ENCODE measurements at regions not wholly inside any gene's neighbourhood (a gene's known extent, or its start where the extent isn't known, plus 50 kb on each side); places are given as distances from the start of the nearest gene placed in this dataset.
"Not testable (repeated sequence)": the region's sequence is repeated elsewhere in the genome, so short reads cannot be mapped to it uniquely, and the experiment has no call there.

- DNase-seq (ENCODE audit: low read depth in 2 of 2, low spot score in 1 of 2): no peak
Observed at GRCh38 chr12:131622422-131622955, 88.4 kb upstream of the SFSWAP start.

GRCh38 chr12:131623404-131624368 is 87.2 kb upstream of the SFSWAP start:
- not testable (repeated sequence) for DNase-seq (ENCODE audit: low read depth in 2 of 2, low spot score in 1 of 2)

GRCh38 chr12:131624369-131624739 is 86.5 kb upstream of the SFSWAP start:
- DNase-seq (ENCODE audit: low read depth in 2 of 2, low spot score in 1 of 2): not testable (repeated sequence)

- DNase-seq (ENCODE audit: low read depth in 2 of 2, low spot score in 1 of 2): not testable (repeated sequence)
Observed at GRCh38 chr12:131624756-131625501, 86.0 kb upstream of the SFSWAP start.

DNA sequence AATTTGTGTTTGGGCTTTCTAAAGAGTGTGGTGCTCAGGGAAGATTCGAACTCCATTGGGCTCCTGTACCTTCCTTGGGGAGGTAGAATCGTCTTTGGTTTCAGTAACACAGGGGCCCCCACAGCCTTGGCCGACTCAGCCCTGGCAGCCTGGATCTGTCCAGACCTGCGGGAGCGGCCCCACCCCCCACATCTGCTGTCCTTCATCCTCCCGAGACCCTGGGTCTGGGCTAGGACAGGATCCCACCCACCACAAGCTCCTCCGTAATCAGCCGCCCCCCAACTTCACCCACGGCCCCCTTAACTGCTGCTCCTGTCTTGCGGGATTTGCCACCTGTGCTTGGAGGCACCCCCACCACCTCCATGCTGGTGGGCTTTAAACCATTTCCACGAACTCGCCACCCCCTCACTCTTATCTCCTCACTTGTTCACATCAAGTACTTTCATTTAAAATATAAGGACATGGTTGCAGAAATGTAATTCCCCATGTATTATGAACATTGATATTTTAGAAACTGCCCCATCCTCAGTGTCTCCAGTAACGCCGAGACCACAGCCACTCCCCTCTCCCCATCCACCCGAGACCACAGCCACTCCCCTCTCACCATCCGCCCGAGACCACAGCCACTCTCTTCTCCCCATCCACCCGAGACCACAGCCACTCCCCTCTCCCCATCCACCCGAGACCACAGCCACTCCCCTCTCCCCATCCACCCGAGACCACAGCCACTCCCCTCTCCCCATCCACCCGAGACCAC is 84.7 kb upstream of the SFSWAP start:
- DNase-seq (ENCODE audit: low read depth in 2 of 2, low spot score in 1 of 2): not testable (repeated sequence)

DNA sequence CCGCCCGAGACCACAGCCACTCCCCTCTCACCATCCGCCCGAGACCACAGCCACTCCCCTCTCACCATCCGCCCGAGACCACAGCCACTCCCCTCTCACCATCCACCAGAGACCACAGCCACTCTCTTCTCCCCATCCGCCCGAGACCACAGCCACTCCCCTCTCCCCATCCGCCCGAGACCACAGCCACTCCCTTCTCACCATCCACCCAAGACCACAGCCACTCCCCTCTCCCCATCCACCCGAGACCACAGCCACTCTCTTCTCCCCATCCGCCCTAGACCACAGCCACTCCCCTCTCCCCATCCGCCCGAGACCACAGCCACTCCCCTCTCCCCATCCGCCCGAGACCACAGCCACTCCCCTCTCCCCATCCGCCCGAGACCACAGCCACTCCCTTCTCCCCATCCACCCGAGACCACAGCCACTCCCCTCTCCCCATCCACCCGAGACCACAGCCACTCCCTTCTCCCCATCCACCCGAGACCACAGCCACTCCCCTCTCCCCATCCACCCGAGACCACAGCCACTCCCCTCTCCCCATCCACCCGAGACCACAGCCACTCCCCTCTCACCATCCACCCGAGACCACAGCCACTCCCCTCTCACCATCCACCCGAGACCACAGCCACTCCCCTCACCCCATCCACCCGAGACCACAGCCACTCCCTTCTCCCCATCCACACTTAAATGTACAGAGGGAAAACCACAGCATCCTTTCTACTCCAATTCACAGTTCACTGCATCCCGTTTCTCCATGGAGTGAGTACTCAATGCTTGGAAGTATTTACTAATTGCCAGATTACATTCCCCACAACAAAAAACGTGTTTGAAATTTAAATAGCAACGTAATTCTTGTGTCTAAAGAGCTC is 83.5 kb upstream of the SFSWAP start:
- not testable (repeated sequence) for DNase-seq (ENCODE audit: low read depth in 2 of 2, low spot score in 1 of 2)

- DNase-seq (ENCODE audit: low read depth in 2 of 2, low spot score in 1 of 2): no peak
Observed at GRCh38 chr12:131628023-131628740, 82.7 kb upstream of the SFSWAP start.

DNA sequence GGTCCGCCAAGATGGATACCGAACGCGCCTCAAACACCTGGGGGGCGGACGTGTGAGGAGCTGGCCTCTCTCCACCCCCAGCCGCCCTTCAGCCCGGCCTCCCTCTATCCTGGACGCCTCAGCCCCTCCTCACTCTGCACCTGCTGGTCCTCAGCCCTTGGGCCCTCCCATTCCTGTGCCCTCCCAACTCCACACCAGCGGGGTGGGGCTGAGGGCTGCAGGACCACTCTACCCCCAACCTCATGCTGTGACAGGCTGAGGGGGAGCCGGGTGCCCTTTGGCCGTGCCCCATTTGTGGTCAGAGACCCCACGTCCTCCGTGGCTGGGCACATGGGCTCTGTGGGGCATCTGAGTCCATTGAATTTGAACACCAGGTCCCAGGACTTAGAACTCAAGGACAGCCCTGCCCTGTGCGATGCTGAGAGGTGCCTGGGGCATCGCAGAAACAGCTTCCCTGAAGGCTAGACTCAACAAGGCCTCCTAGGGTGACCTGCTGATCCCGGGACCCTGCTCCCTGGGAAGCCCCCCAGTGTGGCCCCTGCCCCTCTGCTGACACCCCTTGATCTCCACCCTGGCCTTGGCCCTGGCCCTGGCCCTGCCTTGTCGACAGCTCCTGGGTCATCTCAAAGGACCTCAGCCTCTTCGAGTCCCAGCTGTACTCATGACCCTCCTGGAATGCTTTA is 82.0 kb upstream of the SFSWAP start:
- DNase-seq (ENCODE audit: low read depth in 2 of 2, low spot score in 1 of 2): no peak

- no peak for DNase-seq (ENCODE audit: low read depth in 2 of 2, low spot score in 1 of 2)
Observed at GRCh38 chr12:131631230-131631629, 79.7 kb upstream of the SFSWAP start.

GRCh38 chr12:131631889-131632651 is 78.8 kb upstream of the SFSWAP start:
- not testable (repeated sequence) for DNase-seq (ENCODE audit: low read depth in 2 of 2, low spot score in 1 of 2)

DNA sequence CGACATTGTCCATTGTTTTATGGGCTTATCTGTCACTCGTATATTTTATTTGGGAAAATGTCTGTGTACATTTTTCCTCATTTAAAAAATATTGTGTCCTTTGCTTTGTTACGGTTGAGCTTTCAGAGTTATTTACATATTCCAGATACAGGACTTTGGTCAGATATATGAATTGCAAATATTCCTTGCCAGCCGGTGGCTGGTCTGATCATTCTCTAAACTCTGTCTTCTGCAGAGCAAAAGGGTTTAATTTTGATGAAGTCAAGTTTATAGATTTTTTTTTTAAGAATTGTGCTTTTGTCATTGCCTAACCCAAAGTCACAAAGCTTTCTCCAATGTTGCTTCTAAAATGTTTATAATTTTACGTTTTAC is 78.3 kb upstream of the SFSWAP start:
- not testable (repeated sequence) for DNase-seq (ENCODE audit: low read depth in 2 of 2, low spot score in 1 of 2)

GRCh38 chr12:131633610-131634009 is 77.3 kb upstream of the SFSWAP start:
- not testable (repeated sequence) for DNase-seq (ENCODE audit: low read depth in 2 of 2, low spot score in 1 of 2)

DNA sequence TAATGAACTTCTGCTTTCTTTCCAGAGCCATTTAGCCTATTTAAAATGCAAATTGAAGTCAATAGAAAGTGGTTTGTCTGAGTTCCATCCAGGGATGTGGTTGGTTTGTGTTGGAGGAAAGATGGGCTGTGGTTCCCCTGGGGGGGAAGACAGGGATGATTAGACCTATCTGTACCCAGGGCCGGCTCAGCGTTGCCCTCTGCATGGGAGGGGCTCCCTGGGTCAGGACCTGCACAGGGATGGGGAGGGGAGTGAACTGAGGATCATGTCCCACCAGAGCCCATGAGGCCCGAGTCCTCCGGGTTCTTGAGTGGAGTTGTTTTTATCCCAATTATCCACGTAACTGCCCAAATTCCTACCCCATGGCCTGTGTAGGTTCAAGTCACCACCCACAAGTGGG is 76.9 kb upstream of the SFSWAP start:
- no peak for DNase-seq (ENCODE audit: low read depth in 2 of 2, low spot score in 1 of 2)

DNA sequence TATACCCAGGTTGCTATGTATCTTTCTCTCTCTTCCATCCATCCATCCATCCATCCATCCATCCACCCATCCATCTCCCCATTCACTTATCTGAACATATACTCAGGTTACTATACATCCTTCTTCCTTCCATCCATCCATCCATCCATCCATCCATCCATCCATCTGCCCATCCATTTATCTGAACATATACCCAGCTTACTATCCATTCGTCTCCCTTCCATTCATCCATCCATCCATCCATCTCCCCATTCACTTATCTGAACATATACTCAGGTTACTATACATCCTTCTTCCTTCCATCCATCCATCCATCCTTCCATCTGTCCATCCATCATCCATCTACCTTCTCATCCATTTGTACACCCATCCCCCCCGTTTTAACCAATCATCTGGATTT is 75.9 kb upstream of the SFSWAP start:
- not testable (repeated sequence) for DNase-seq (ENCODE audit: low read depth in 2 of 2, low spot score in 1 of 2)

DNA sequence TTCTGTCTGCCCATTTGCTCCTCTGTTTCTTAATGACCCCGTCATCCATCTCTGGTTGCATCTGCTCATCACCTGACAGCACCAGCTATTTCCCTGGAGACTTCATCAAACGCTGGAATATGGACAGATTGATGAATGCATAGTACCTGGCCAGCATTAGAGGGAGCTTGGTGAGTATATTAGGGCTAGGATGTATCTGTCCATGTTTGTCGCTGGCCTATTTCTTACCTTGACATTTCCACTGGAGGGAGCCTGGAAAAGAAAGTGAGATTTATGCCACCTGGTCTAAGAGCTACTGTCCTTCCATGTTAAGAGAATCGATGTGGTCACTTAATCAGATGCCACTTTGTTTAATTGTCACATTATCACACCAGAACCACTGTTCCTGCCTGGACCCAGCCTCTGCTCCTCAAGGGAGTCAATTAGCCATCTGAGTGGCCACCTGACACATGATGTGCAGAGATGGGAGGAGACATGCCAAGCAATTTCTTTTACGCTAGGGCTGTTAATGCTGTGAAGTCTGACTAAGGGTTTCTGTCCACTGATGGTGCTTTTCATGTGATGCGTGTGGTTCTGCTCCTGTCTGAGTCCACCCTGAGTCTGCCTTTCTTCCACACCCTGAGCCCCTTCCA is 75.3 kb upstream of the SFSWAP start:
- DNase-seq (ENCODE audit: low read depth in 2 of 2, low spot score in 1 of 2): no peak

DNA sequence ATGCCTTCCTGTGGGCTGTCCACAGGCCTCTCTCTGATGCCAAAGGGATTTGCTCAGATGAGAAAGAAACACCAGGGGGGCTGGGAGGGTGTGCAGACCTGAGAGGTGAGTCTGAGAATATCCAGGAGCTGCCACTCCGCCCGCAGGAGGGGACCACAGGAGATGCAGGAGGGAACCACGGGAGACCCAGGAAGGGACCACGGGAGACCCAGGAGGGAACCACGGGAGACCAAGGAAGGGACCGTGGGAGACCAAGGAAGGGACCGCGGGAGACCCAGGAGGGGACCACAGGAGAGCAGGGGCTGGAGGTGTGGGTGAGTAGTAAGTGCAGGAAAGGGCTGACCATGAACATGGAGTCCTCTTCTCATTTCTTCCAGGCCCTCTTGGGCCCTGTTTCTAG is 74.6 kb upstream of the SFSWAP start:
- DNase-seq (ENCODE audit: low read depth in 2 of 2, low spot score in 1 of 2): no peak

DNA sequence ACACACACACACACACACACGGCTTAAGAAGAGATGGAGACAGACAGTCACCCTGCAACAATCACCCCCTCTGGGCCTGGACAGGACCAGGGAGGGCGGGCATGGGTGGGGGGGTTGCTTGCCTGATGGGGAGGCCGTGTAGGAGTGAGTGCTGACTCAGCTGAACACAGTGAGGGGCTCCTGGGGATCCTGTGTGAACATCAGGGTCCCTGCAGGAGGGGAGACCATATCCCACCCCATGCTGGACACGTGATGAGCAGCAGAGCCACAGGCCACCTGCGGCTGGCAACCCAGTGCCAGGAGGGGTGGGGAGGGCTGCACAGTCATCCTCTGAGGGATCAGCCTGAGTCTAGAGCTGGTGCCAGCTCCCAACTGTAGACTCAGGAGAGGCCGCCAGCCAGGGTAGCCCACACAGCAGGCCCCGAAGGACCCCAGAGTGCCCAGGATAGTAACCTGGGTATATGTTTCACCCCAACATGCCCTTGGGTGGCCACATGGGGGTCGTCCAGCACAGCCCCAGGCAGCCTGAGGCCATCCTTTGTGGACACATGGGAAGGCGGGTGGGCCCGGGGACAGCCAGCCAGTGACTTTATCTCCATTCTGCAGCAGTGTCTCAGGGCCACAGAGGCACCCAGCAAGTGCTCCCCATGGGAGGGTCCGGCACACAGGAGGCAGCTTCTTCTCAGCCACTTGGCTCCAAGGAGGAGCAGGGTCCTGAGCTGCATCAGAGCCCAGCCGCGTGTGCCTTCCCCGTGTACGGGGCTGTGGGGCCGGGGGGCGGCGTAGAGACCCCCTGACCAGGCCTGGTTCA is 73.7 kb upstream of the SFSWAP start:
- DNase-seq (ENCODE audit: low read depth in 2 of 2, low spot score in 1 of 2): no peak
